H9 (cell line): ENCODE measurements at regions not wholly inside any gene's neighbourhood (a gene's known extent, or its start where the extent isn't known, plus 50 kb on each side); places are given as distances from the start of the nearest gene placed in this dataset.

Source experiments
- DNase-seq: peaks from one replicate; pipeline ENCODE4 v3.0.0-alpha.2; 2017
- H2AFZ ChIP-seq: one replicate; pipeline ENCODE4 v1.6.1; 2013; ENCODE audit warnings: mild to moderate bottlenecking, low read length, control low read depth, moderate library complexity
- H2AK5ac ChIP-seq: 2 replicates; pipeline ENCODE4 v1.6.1; 2013; ENCODE audit warnings: low read length, control low read depth, mixed read lengths; ENCODE audit not compliant: insufficient read length
- H2BK120ac ChIP-seq: one replicate; pipeline ENCODE4 v1.6.1; 2013; ENCODE audit warnings: low read depth, mild to moderate bottlenecking, low read length, control low read depth, inconsistent platforms; ENCODE audit not compliant: poor library complexity, severe bottlenecking
- H2BK12ac ChIP-seq: 2 replicates; pipeline ENCODE4 v1.6.1; 2013; ENCODE audit warnings: low read length, control low read depth, mixed read lengths, low read depth; ENCODE audit not compliant: insufficient read length
- H2BK15ac ChIP-seq: 2 replicates; pipeline ENCODE4 v1.6.1; 2013; ENCODE audit warnings: low read depth, low read length, control low read depth
- H2BK20ac ChIP-seq: one replicate; pipeline ENCODE4 v1.6.1; 2013; ENCODE audit warnings: low read depth, mild to moderate bottlenecking, low read length, control low read depth, inconsistent platforms; ENCODE audit not compliant: poor library complexity, severe bottlenecking
- H2BK5ac ChIP-seq: 2 replicates; pipeline ENCODE4 v1.6.1; 2013; ENCODE audit warnings: low read length, control low read depth, mixed read lengths; ENCODE audit not compliant: insufficient read length
- H3K14ac ChIP-seq: 2 replicates; pipeline ENCODE4 v1.6.1; 2013; ENCODE audit warnings: low read length, control low read depth; ENCODE audit not compliant: insufficient read depth
- H3K18ac ChIP-seq: 2 replicates; pipeline ENCODE4 v1.6.1; 2013; ENCODE audit warnings: low read depth, mild to moderate bottlenecking, mixed read lengths, low read length, control low read depth; ENCODE audit not compliant: insufficient read length
- H3K23ac ChIP-seq: 2 replicates; pipeline ENCODE4 v1.6.1; 2013; ENCODE audit warnings: low read length, control low read depth, mixed read lengths, low read depth; ENCODE audit not compliant: insufficient read length
- H3K23me2 ChIP-seq: 2 replicates; pipeline ENCODE4 v1.6.1; 2013; ENCODE audit warnings: low read depth, mild to moderate bottlenecking, mixed read lengths, low read length, control low read depth; ENCODE audit not compliant: insufficient read length, poor library complexity, severe bottlenecking
- H3K27ac ChIP-seq: 2 replicates; pipeline ENCODE4 v1.5.1; 2013; ENCODE audit warnings: low read length, control low read depth, mixed read lengths, low read depth; ENCODE audit not compliant: insufficient read length
- H3K27me3 ChIP-seq: 2 replicates; pipeline ENCODE4 v1.6.1; 2013; ENCODE audit warnings: low read length, control low read depth, inconsistent platforms; ENCODE audit not compliant: insufficient read depth
- H3K4ac ChIP-seq: 2 replicates; pipeline ENCODE4 v1.6.1; 2013; ENCODE audit warnings: low read depth, mild to moderate bottlenecking, control low read depth, inconsistent platforms, low read length, moderate library complexity
- H3K4me1 ChIP-seq: 2 replicates; pipeline ENCODE4 v1.6.1; 2013; ENCODE audit warnings: low read length, control low read depth, inconsistent platforms; ENCODE audit not compliant: insufficient read depth
- H3K4me2 ChIP-seq: 2 replicates; pipeline ENCODE4 v1.6.1; 2013; ENCODE audit warnings: low read length, control low read depth, mixed read lengths; ENCODE audit not compliant: insufficient read length, insufficient read depth
- H3K56ac ChIP-seq: 2 replicates; pipeline ENCODE4 v1.6.1; 2013; ENCODE audit warnings: low read depth, mild to moderate bottlenecking, mixed read lengths, low read length, control low read depth; ENCODE audit not compliant: insufficient read length
- H3K79me1 ChIP-seq: 2 replicates; pipeline ENCODE4 v1.6.1; 2013; ENCODE audit warnings: low read depth, mild to moderate bottlenecking, moderate library complexity, low read length, control low read depth, inconsistent platforms; ENCODE audit not compliant: insufficient read depth, poor library complexity, severe bottlenecking
- H3K79me2 ChIP-seq: 2 replicates; pipeline ENCODE4 v1.6.1; 2013; ENCODE audit warnings: low read length, control low read depth, inconsistent platforms; ENCODE audit not compliant: insufficient read depth
- H3K9ac ChIP-seq: 2 replicates; pipeline ENCODE4 v1.6.1; 2013; ENCODE audit warnings: low read length, control low read depth, mixed read lengths; ENCODE audit not compliant: insufficient read length; ENCODE audit errors: extremely low read depth
- H3K9me3 ChIP-seq: one replicate; pipeline ENCODE4 v1.6.1; 2013; ENCODE audit warnings: low read depth, low read length, inconsistent platforms; ENCODE audit not compliant: control insufficient read depth
- H3T11ph ChIP-seq: one replicate; pipeline ENCODE4 v1.6.1; 2013; ENCODE audit warnings: mild to moderate bottlenecking, low read length, control low read depth, inconsistent platforms
- H4K20me1 ChIP-seq: one replicate; pipeline ENCODE4 v1.6.1; 2013; ENCODE audit not compliant: control insufficient read depth, insufficient read length, insufficient read depth
- H4K5ac ChIP-seq: 2 replicates; pipeline ENCODE4 v1.6.1; 2013; ENCODE audit warnings: low read depth, mild to moderate bottlenecking, mixed read lengths, low read length, control low read depth; ENCODE audit not compliant: insufficient read length
- H4K8ac ChIP-seq: replicated peaks from 2 replicates; pipeline ENCODE4 v1.6.1; 2013; ENCODE audit warnings: low read length, control low read depth, mixed read lengths, low read depth; ENCODE audit not compliant: insufficient read length
- H4K91ac ChIP-seq: 2 replicates; pipeline ENCODE4 v1.6.1; 2013; ENCODE audit warnings: low read depth, mild to moderate bottlenecking, moderate library complexity, mixed read lengths, low read length, control low read depth; ENCODE audit not compliant: insufficient read length
- H3K27ac Mint-ChIP-seq, 3 experiments: 2 replicates in 2 of 3; 3 replicates in 1 of 3; pipeline ENCODE4 v1.8.0; 2020 to 2021; ENCODE audit warnings: mixed read lengths in 3 of 3, mild to moderate bottlenecking in 1 of 3, moderate library complexity in 1 of 3
- H3K27me3 Mint-ChIP-seq: 2 replicates; pipeline ENCODE4 v1.8.0; 2021; ENCODE audit warnings: low read depth, mild to moderate bottlenecking, moderate library complexity, mixed read lengths
- H3K36me3 Mint-ChIP-seq, 3 experiments: 2 replicates in 2 of 3; 3 replicates in 1 of 3; pipeline ENCODE4 v1.8.0; 2020 to 2021; ENCODE audit warnings: low read depth in 3 of 3, mixed read lengths in 3 of 3; ENCODE audit not compliant: insufficient read depth in 1 of 3
- H3K4me1 Mint-ChIP-seq, 2 experiments: 2 replicates each; pipeline ENCODE4 v1.8.0; 2020; ENCODE audit warnings: mixed read lengths in 2 of 2
- H3K4me3 Mint-ChIP-seq, 2 experiments: 2 replicates in 1 of 2; 3 replicates in 1 of 2; pipeline ENCODE4 v1.8.0; 2020 to 2021; ENCODE audit warnings: mild to moderate bottlenecking in 2 of 2, mixed read lengths in 2 of 2, moderate library complexity in 1 of 2
- H3K9me3 Mint-ChIP-seq, 2 experiments: 2 replicates in 1 of 2; 3 replicates in 1 of 2; pipeline ENCODE4 v1.8.0; 2020; ENCODE audit warnings: mild to moderate bottlenecking in 2 of 2, mixed read lengths in 2 of 2, moderate library complexity in 1 of 2
- CTCF ChIP-seq: fragments of 200-600 bp; sonication (generic); conservative IDR thresholded peaks from 3 replicates; pipeline ENCODE4 v1.8.0; 2021; ENCODE audit warnings: antibody characterized with exemption, mild to moderate bottlenecking
- WGBS: extraction: QIAGEN DNeasy Blood & Tissue Kit; methylation state at CpG from one replicate; pipeline ENCODE4 v1.1.7; 2013; ENCODE audit warnings: missing lambda C conversion rate, low lambda C conversion rate, mixed read lengths; ENCODE audit not compliant: insufficient read length; ENCODE audit errors: extremely low coverage; 5-methylcytosine and 5-hydroxymethylcytosine counted together

- Mint-ChIP-seq H3K36me3 (no peaks in the 10 kb centered on the region), H3K27ac (no peak overlapping the region), H3K4me3 (no peak overlapping the region), H3K27me3 (no peaks in the 10 kb centered on the region), H3K4me1 (peaks cover 2 to 3% of the 10 kb centered on the region in 2 experiments), H3K9me3 (no peaks in the 10 kb centered on the region)
- Histone ChIP-seq H2AK5ac (no peak overlapping the region), H4K8ac (no peak overlapping the region), H3T11ph (no peak overlapping the region), H3K23me2 (no peaks in the 10 kb centered on the region), H3K27me3 (no peaks in the 10 kb centered on the region), H2BK5ac (no peak overlapping the region), H2BK20ac (no peak overlapping the region), H3K27ac (no peak overlapping the region), H3K56ac (no peak overlapping the region), H4K20me1 (no peaks in the 10 kb centered on the region), H3K79me2 (no peaks in the 10 kb centered on the region), H3K18ac (no peak overlapping the region), H3K9me3 (no peaks in the 10 kb centered on the region), H4K91ac (no peak overlapping the region), H3K4me2 (no peak overlapping the region), H3K23ac (no peak overlapping the region), H3K4me1 (no peaks in the 10 kb centered on the region), H3K14ac (no peak overlapping the region), H3K79me1 (no peaks in the 10 kb centered on the region), H2AFZ (no peak overlapping the region), H2BK15ac (no peak overlapping the region), H3K9ac (no peak overlapping the region), H2BK12ac (no peak overlapping the region), H3K4ac (no peak overlapping the region), H4K5ac (no peak overlapping the region), H2BK120ac (no peak overlapping the region)
- no peak for DNase-seq
- no peak for TF ChIP-seq CTCF
- WGBS: no CpG with 5 or more reads among the region's 3 CpGs
Measured at GRCh38 chr21:16311229-16311628, 581.4 kb downstream of the USP25 start.
